ENCODE measurements at regions not wholly inside any gene's neighbourhood (a gene's known extent, or its start where the extent isn't known, plus 50 kb on each side); places are given as distances from the start of the nearest gene placed in this dataset.

DNA sequence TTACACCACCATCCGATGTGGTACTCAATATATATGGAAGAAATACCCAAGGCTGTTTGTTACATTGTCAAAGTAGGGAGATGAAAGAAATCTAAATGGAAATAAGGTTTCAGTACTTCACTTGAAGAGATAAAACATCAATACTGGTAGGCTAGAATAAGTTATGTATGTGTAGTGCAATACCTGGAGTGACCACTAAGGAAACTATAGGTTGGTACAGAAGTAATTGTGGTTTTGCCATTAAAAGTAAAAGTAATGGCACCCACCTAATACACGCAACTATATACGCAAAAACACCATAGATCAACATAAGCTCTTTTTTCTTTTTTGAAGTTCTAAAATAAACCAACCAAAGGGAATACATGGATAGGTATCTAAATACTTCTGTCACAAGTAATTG is 143.2 kb upstream of the KYNU start:
- TF ChIP-seq POLR2A (IDR thresholded peaks at IDR 0.05) (no peak), POLR2AphosphoS5 (IDR thresholded peaks at IDR 0.05) (no peak), EP300 (IDR thresholded peaks at IDR 0.05) (no peak)
- TF ChIP-seq, protein P1, sequence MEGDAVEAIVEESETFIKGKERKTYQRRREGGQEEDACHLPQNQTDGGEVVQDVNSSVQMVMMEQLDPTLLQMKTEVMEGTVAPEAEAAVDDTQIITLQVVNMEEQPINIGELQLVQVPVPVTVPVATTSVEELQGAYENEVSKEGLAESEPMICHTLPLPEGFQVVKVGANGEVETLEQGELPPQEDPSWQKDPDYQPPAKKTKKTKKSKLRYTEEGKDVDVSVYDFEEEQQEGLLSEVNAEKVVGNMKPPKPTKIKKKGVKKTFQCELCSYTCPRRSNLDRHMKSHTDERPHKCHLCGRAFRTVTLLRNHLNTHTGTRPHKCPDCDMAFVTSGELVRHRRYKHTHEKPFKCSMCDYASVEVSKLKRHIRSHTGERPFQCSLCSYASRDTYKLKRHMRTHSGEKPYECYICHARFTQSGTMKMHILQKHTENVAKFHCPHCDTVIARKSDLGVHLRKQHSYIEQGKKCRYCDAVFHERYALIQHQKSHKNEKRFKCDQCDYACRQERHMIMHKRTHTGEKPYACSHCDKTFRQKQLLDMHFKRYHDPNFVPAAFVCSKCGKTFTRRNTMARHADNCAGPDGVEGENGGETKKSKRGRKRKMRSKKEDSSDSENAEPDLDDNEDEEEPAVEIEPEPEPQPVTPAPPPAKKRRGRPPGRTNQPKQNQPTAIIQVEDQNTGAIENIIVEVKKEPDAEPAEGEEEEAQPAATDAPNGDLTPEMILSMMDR (IDR thresholded peaks at IDR 0.05): no peak

Data from upper lobe of left lung (tissue), 4 donors.